BLaER1 treated with 17β-estradiol and CSF1 and Interleukin-3, amounts not matched to agents 10 nM and 100 nM (cell line): ENCODE measurements at regions not wholly inside any gene's neighbourhood (a gene's known extent, or its start where the extent isn't known, plus 50 kb on each side); places are given as distances from the start of the nearest gene placed in this dataset.
"Not testable (repeated sequence)": the region's sequence is repeated elsewhere in the genome, so short reads cannot be mapped to it uniquely, and the experiment has no call there.

ENCODE experiments used
- H3K27ac ChIP-seq, 11 experiments: shearing (Covaris generic); formaldehyde crosslinking; 2 replicates each; pipeline ENCODE4 v1.8.1; 2022
- H3K27me3 ChIP-seq, 11 experiments: shearing (Covaris generic); formaldehyde crosslinking; 2 replicates each; pipeline ENCODE4 v1.8.1; 2022
- H3K36me3 ChIP-seq, 11 experiments: shearing (Covaris generic); formaldehyde crosslinking; 2 replicates each; pipeline ENCODE4 v1.8.1; 2022
- H3K4me1 ChIP-seq, 10 experiments: shearing (Covaris generic); formaldehyde crosslinking; 2 replicates each; pipeline ENCODE4 v1.8.1; 2022
- H3K4me2 ChIP-seq, 11 experiments: shearing (Covaris generic); formaldehyde crosslinking; 2 replicates each; pipeline ENCODE4 v1.8.1; 2022
- H3K4me3 ChIP-seq, 10 experiments: shearing (Covaris generic); formaldehyde crosslinking; 2 replicates each; pipeline ENCODE4 v1.8.1; 2022
- H3K9ac ChIP-seq, 11 experiments: shearing (Covaris generic); formaldehyde crosslinking; 2 replicates each; pipeline ENCODE4 v1.8.1; 2022
- H3K9me3 ChIP-seq, 11 experiments: shearing (Covaris generic); formaldehyde crosslinking; replicated peaks in 1 of 11; 2 replicates each; pipeline ENCODE4 v1.8.1; 2022
- H4K20me1 ChIP-seq, 11 experiments: shearing (Covaris generic); formaldehyde crosslinking; 2 replicates each; pipeline ENCODE4 v1.8.1; 2022
- Cebpa-rat ChIP-seq, 11 experiments: shearing (Covaris generic); IDR thresholded peaks; 2 replicates each; pipeline ENCODE4 v1.8.1; 2022

DNA sequence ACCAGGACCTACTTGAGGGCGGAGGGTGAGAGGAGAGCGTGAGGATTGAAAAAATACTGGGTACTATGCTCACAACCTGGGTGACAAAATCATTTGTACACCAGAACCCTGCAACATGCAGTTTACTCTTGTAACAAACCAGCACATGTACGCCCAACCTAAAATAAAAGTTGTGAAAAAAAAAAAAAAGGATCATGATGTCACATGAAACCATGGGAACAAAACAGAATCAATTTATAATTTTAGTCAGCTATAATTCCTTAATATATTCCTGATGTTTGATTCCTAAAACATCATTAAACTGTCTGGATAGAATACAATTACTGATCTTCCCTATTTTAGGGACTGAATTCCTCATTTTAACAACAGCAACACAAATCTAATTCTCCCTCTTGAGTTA lies 160.6 kb upstream of the SPRY2 start:
- Histone ChIP-seq H3K27me3 (no peaks in the 10 kb centered on the region), H3K9ac (no peak overlapping the region), H3K9me3 (peaks cover 15 to 29% (median 18%) of the 10 kb centered on the region in 11 experiments; a peak in 21 of 22 replicates), H3K36me3 (no peaks in the 10 kb centered on the region), H4K20me1 (no peaks in the 10 kb centered on the region), H3K4me1 (peaks cover 0 to 8% (median 2%) of the 10 kb centered on the region in 10 experiments; a peak in 2 of 20 replicates), H3K4me2 (no peak overlapping the region), H3K4me3 (no peak overlapping the region), H3K27ac (no peak overlapping the region)
- TF ChIP-seq Cebpa-rat (IDR thresholded peaks at IDR 0.05), result no peak

DNA sequence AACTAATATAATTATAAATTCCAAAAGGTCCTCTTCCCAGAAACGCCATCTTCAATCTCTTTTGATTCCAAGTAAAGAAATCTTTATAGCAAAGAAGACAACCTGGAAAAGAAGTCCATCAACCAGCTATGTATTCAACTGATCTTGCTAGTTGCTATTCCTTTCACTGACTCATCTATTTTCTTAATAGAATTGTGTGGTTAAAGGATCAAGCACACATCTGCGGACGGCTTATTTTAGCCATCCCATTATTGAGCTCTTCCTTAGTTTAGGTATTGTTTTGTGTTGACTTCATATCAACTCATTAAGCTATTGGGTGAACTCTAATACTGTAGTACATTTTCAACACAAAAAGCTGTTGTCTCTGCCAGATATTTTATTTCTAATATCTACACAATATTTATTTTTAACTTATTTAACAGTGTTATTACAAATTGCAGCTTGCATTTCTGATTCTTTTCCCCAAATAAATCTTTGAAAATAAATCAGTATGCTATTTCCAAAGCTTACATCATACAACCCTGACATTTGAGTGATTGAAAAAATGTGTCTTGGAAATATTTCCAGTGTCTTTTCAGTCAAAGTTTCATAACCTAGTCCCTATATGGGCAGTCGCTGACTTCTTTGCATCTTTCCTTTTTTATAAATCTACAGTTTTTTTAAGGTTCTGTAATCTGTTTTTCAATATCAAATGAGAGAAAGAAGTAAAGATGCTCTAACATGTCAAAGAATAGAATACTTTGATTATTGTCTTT lies 158.8 kb upstream of the SPRY2 start:
- Histone ChIP-seq H3K27me3 (no peaks in the 10 kb centered on the region), H3K36me3 (no peaks in the 10 kb centered on the region), H3K4me2 (no peak overlapping the region), H3K9ac (no peak overlapping the region), H3K27ac (no peak overlapping the region), H3K4me1 (peaks cover 0 to 7% (median 2%) of the 10 kb centered on the region in 10 experiments; a peak in 2 of 20 replicates), H3K4me3 (no peak overlapping the region), H3K9me3 (peaks cover 0 to 11% (median 0%) of the 10 kb centered on the region in 11 experiments; a peak in 6 of 22 replicates), H4K20me1 (no peaks in the 10 kb centered on the region)
- TF ChIP-seq Cebpa-rat (IDR thresholded peaks at IDR 0.05), result no peak

DNA sequence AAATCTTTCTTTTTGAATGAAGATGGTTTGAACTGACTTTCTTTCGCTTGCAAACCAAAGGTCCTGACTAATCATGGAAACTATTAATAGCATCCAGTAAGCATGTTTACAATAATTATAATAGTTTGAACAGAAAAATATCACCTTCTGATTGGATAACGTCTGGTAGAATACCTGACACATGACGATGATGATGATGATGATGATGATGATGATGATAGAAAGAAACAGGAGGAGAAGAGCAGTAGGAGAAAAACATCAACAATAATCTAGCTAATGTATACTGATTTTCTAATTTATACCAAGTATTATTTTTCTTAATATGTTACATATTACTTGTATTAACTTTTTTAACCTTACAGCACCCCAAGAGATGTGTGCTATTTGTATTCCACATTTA lies 157.5 kb upstream of the SPRY2 start:
- no peak overlapping the region for H3K27ac ChIP-seq
- H3K27me3 ChIP-seq, result no peaks in the 10 kb centered on the region
- H3K4me1 ChIP-seq, result no peaks in the 10 kb centered on the region
- H3K4me3 ChIP-seq, result no peak overlapping the region
- H3K9me3 ChIP-seq, result peaks cover 0 to under 1% (median 0%) of the 10 kb centered on the region in 11 experiments; a peak in 1 of 22 replicates
- no peak for TF ChIP-seq Cebpa-rat (IDR thresholded peaks at IDR 0.05)
- no peaks in the 10 kb centered on the region for H3K36me3 ChIP-seq
- H3K9ac ChIP-seq, result no peak overlapping the region
- H3K4me2 ChIP-seq, result no peak overlapping the region
- no peaks in the 10 kb centered on the region for H4K20me1 ChIP-seq

DNA sequence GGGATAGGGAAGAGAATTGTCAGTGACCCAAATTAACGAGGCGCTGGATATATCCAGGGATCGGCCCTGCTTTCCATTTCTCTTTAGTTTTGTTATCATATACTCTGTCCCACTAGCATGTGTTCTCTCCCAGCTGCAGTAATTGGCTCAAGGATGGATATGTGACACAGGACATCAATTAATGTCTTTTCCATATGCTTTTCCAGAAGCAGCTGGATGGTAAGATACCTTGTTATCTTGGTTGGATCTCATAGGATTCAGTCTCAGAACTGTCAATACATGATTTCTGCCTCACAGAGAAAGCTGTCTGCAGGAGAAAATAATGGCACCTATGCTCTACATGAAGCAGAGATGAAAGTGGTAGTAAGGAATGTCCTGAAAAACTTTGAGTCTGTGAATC lies 157.1 kb upstream of the SPRY2 start:
- no peak for TF ChIP-seq Cebpa-rat (IDR thresholded peaks at IDR 0.05)
- no peak overlapping the region for H3K9ac ChIP-seq
- no peaks in the 10 kb centered on the region for H4K20me1 ChIP-seq
- no peak overlapping the region for H3K27ac ChIP-seq
- no peak overlapping the region for H3K4me2 ChIP-seq
- no peaks in the 10 kb centered on the region for H3K4me1 ChIP-seq
- H3K9me3 ChIP-seq, result no peaks in the 10 kb centered on the region
- H3K36me3 ChIP-seq, result no peaks in the 10 kb centered on the region
- H3K4me3 ChIP-seq, result no peak overlapping the region
- H3K27me3 ChIP-seq, result no peaks in the 10 kb centered on the region

DNA sequence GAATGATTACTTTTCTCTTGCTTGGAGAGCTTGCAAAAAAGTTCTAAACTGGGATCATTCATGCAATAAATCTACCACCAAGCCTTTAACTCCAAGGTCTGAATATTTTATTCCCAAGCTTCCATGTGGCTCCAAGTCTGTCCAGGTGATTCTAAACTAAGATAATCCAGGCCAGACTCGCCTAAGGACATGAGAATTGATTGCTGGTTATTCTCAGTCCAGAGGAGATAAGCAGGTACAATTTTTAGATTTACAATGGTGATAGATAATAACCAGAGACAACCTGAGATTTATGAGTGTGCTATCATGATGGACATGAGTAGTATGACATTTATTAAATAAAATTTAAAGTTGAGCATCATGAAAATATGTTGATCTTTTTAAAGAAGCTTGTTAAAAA lies 156.5 kb upstream of the SPRY2 start:
- Histone ChIP-seq H3K27ac (no peak overlapping the region), H4K20me1 (no peaks in the 10 kb centered on the region), H3K9me3 (no peaks in the 10 kb centered on the region), H3K4me1 (no peaks in the 10 kb centered on the region), H3K4me2 (no peak overlapping the region), H3K4me3 (no peak overlapping the region), H3K36me3 (no peaks in the 10 kb centered on the region), H3K9ac (no peak overlapping the region), H3K27me3 (no peaks in the 10 kb centered on the region)
- no peak for TF ChIP-seq Cebpa-rat (IDR thresholded peaks at IDR 0.05)

GRCh38 chr13:80496721-80497397 lies 155.9 kb upstream of the SPRY2 start:
- H3K27me3 ChIP-seq, result no peaks in the 10 kb centered on the region
- no peaks in the 10 kb centered on the region for H3K4me1 ChIP-seq
- H3K36me3 ChIP-seq, result no peaks in the 10 kb centered on the region
- no peaks in the 10 kb centered on the region for H3K9me3 ChIP-seq
- no peaks in the 10 kb centered on the region for H4K20me1 ChIP-seq
- no peak overlapping the region for H3K4me3 ChIP-seq
- no peak for TF ChIP-seq Cebpa-rat (IDR thresholded peaks at IDR 0.05)
- H3K27ac ChIP-seq, result no peak overlapping the region
- no peak overlapping the region for H3K9ac ChIP-seq
- no peak overlapping the region for H3K4me2 ChIP-seq

DNA sequence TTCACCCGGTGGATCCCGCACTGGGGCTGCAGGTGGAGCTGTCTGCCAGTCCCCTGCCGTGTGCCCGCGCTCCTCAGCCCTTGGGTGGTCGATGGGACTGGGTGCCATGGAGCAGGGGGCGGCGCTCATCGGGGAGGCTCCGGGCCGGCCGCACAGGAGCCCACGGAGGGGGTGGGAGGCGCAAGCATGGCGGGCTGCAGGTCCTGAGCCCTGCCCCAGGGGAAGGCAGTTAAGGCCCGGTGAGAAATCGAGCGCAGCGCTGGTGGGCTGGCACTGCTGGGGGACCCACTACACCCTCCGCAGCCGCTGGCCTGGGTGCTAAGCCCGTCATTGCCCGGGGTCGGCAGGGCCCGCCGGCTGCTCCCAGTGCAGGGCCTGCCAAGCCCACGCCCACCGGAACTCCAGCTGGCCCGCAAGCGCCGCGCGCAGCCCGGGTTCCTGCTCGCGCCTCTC lies 149.6 kb upstream of the SPRY2 start:
- not testable (repeated sequence) for H3K4me3 ChIP-seq, H3K4me1 ChIP-seq, H4K20me1 ChIP-seq, H3K9ac ChIP-seq, H3K36me3 ChIP-seq, H3K27ac ChIP-seq, H3K27me3 ChIP-seq, H3K4me2 ChIP-seq
- peaks cover 7 to 18% (median 10%) of the 10 kb centered on the region in 11 experiments; a peak in 19 of 22 replicates for H3K9me3 ChIP-seq

- Histone ChIP-seq H3K27me3 (no peaks in the 10 kb centered on the region), H3K9me3 (peaks cover 7 to 18% (median 10%) of the 10 kb centered on the region in 11 experiments; a peak in 19 of 22 replicates), H3K27ac (no peak overlapping the region), H3K9ac (no peak overlapping the region), H3K36me3 (no peaks in the 10 kb centered on the region), H3K4me2 (no peak overlapping the region), H4K20me1 (no peaks in the 10 kb centered on the region), H3K4me1 (no peaks in the 10 kb centered on the region), H3K4me3 (no peak overlapping the region)
- TF ChIP-seq Cebpa-rat (IDR thresholded peaks at IDR 0.05), result no peak
These were observed 145.5 kb upstream of the SPRY2 start for GRCh38 chr13:80486402-80486801.

- peaks cover 0 to 5% (median 0%) of the 10 kb centered on the region in 11 experiments; a peak in 2 of 22 replicates for H3K9me3 ChIP-seq
- H3K4me1 ChIP-seq, result no peaks in the 10 kb centered on the region
- no peak overlapping the region for H3K4me2 ChIP-seq
- no peak overlapping the region for H3K9ac ChIP-seq
- no peak overlapping the region for H3K4me3 ChIP-seq
- H3K27me3 ChIP-seq, result no peaks in the 10 kb centered on the region
- H4K20me1 ChIP-seq, result no peaks in the 10 kb centered on the region
- no peak for TF ChIP-seq Cebpa-rat (IDR thresholded peaks at IDR 0.05)
- H3K36me3 ChIP-seq, result no peaks in the 10 kb centered on the region
- no peak overlapping the region for H3K27ac ChIP-seq
These were observed 142.2 kb upstream of the SPRY2 start for GRCh38 chr13:80483157-80483556.

- no peak overlapping the region for H3K4me3 ChIP-seq
- peaks cover 0 to 5% (median 0%) of the 10 kb centered on the region in 11 experiments; a peak in 2 of 22 replicates for H3K9me3 ChIP-seq
- no peaks in the 10 kb centered on the region for H4K20me1 ChIP-seq
- no peaks in the 10 kb centered on the region for H3K27me3 ChIP-seq
- H3K4me2 ChIP-seq, result no peak overlapping the region
- no peaks in the 10 kb centered on the region for H3K4me1 ChIP-seq
- no peak overlapping the region for H3K9ac ChIP-seq
- no peak overlapping the region for H3K27ac ChIP-seq
- TF ChIP-seq Cebpa-rat (IDR thresholded peaks at IDR 0.05), result no peak
- H3K36me3 ChIP-seq, result no peaks in the 10 kb centered on the region
These were observed 140.7 kb upstream of the SPRY2 start for GRCh38 chr13:80481588-80481987.
